T-helper 1 cell treated with Interleukin-12 subunit alpha and Interleukin-12 subunit beta and Interleukin-4 antibody, amounts not matched to agents 30 ng/mL and 1 ng/mL, for 36 hours (primary cell): ENCODE measurements at regions not wholly inside any gene's neighbourhood (a gene's known extent, or its start where the extent isn't known, plus 50 kb on each side); places are given as distances from the start of the nearest gene placed in this dataset.
"Not testable (repeated sequence)": the region's sequence is repeated elsewhere in the genome, so short reads cannot be mapped to it uniquely, and the experiment has no call there.

Experiments
- intact Hi-C: fragments of 100-400 bp; cut with micrococcal nuclease; formaldehyde crosslinking; loops from one replicate; pipeline ENCODE4 v1.15.1; 2024

DNA sequence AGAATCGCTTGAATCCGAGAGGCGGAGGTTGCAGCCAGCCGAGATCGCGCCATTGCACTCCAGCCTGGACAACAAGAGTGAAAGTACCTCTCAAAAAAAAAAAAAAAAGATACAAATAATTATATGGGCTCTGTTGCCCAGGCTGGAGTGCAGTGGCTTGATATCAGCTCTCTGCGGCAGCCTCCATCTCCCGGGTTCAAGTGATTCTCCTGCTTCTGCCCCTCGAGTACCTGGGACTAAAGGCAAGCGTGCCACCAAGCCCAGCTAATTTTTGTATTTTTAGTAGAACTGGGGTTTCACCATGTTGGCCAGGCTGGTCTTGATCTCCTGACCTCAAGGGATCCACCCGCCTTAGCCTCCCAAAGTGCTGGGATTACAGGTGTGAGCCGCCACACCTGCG lies 197.8 kb downstream of the ALG10 start:
- intact Hi-C loops = not testable (repeated sequence)

DNA sequence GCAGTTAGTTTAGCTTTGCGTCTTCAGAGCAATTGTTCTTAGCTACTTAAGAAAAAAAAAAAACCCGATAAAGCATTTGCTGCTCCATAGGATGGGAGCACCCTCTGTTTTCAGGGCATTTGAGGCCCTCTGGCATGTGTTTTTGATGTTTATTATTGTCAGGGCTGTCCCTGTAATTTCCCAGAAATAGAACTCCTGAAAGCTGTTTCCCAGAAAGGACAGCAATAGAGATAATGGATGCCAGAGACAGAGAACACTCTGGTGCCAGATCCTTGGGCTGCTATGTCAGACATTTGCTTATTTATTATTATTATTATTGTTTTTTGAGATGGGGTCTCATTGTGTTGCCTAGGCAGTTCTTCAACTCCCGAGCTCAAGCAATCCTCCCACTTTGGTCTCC lies 201.3 kb downstream of the ALG10 start:
- intact Hi-C loops = no loop called here

DNA sequence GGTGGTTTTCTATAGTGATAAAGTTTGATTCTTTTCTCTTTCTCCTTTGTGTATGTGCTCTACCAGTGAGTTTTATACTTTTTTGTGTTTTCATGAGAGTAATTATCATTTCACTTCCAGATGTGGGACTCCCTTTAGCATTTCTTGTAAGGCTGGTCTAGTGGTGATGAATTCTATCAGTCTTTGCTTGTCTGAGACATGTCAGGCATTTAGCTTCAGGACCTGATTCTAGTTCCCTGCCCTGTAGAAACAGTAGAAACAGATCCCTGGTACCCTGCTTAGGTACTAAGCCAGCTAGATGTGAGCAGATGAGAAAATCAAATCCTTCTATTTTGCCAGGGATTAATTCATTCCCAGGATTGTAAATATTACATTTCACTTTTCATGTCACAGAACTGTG lies 203.7 kb downstream of the ALG10 start:
- intact Hi-C loops = not testable (repeated sequence)

DNA sequence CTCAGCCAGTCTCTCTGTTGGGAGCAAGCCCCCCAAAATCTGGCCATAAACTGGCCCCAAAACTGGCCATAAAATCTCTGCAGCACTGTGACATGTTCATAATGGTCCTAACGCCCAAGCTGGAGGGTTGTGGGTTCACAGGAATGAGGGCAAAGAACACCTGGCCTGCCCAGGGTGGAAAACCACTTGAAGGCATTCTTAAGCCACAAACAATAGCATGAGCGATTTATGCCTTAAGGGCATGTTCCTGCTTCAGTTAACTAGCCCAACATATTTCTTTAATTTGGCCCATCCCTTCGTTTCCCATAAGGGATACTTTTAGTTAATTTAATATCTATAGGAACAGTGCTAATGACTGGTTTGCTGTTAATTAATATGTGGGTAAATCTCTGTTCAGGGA lies 205.8 kb downstream of the ALG10 start:
- intact Hi-C loops = not testable (repeated sequence)

DNA sequence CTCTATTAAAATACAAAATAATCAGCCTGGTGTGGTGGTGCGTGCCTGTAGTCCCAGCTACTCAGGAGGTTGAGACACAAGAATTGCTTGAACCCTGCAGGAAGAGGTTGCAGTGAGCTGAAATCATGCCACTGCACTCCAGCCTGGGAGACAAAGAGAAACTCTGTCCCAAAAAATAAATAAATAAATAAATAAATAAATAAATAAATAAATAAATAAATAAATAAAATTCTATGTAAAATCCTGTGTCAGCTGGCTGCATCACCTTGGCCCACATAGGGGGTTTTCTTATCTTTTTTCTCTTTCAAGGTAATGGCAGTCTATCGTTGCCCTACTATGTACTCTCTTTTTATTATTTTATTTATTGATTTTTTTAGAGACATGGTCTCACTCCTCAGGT lies 206.7 kb downstream of the ALG10 start:
- intact Hi-C loops = not testable (repeated sequence)

DNA sequence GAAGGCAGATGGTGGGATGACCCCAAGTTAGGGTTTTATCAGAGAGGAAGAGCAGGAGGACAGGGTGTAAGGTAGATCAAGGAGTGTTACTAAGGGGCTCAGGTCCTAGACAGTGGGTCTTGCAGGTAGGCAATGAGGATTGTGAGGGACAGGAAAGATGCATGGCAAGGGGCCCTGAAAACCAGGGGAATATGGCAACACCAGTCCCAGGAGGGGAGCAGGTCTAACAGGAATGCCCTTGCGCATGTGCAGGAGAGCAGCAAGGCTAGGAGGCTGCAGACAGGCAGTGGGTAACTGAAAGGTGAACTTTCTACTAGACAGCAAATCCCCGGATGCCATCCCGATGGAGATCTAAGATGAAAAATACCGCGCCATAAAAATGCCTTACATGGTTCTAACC lies 211.3 kb downstream of the ALG10 start:
- intact Hi-C loops = no loop called here

DNA sequence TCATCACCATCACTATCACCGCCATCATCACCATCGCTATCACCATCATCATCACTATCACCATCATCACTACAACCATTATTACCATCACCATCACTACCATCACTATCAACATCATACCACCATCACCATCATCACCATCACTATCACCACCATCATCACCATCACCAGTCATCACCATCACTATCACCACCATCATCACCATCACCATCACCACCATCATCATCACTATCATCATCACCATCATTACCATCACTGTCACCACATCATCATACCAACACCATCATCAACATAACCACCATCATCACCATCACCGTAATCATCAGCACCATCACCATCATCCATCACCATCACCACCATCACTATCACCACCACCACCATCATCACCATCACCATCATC lies 213.8 kb downstream of the ALG10 start:
- intact Hi-C loops = no loop called here

DNA sequence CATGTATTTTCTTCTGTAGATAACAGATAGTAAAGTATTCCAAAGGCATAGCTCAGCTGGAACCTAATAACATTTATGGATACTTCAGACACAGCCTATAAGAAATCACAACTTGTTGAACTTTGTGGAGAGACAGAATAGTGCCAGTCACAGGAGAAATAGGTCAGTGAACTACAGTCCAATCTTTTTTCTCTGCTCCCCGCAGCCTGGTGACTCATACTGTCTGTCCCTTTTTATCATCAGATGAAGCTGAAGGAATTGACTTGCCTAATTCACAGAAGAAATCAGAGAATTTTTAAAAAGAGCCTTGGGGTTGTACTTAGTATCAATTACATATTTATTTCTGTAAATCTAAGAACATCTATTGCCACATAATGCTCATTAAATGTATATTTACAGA lies 222.3 kb downstream of the ALG10 start:
- intact Hi-C loops = no loop called here

DNA sequence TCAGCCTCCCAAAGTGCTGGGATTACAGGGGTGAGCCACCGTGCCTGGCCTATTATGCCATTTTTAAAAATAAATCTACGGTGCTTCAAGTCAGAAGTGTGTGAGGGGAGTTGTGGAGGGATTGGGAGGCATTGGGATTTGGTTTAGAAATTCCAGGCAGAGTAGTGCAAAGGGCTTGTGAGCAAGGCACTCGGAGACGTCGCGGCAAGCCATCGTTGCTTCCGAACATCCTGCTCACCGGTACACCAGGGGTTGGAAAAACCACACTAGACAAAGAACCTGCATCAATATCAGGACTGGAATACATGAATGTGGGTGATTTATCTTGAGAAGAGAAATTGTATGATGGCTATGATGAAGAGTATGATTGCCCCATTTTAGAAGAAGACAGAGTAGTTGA lies 227.0 kb downstream of the ALG10 start:
- intact Hi-C loops = no loop called here

DNA sequence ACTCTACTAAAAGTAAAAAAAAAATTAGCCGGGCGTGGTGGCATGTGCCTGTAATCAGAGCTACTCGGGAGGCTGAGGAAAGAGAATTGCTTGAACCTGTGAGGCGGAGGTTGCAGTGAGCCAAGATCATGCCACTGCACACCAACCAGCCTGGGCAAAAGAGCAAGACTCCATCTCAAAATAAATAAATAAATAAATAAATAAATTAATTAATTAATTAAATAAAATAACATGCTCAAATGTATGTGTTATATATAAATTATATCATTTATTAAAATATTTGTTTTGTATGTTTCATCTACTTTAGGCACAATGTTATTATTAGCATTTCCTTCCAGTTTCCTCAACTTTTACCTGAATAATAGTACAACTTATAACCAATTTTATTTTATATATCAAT lies 229.6 kb downstream of the ALG10 start:
- intact Hi-C loops = not testable (repeated sequence)

DNA sequence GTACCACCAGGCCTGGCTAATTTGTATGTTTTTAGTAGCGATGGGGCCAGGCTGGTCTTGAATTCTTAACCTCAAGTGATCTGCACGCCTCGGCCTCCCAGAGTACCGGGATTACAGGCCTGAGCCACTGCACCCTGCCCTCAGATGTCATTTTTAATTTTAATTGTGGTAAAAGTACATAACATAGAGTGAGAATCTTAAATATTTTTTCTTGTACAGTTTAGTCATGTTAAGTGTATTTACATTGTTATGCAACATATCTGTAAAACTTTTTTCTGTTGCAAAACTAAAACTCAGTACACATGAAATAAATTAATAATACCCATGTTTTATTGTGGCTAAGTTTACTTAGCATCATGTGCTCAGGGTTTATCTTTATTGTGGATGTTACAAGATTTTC lies 231.4 kb downstream of the ALG10 start:
- intact Hi-C loops = no loop called here

DNA sequence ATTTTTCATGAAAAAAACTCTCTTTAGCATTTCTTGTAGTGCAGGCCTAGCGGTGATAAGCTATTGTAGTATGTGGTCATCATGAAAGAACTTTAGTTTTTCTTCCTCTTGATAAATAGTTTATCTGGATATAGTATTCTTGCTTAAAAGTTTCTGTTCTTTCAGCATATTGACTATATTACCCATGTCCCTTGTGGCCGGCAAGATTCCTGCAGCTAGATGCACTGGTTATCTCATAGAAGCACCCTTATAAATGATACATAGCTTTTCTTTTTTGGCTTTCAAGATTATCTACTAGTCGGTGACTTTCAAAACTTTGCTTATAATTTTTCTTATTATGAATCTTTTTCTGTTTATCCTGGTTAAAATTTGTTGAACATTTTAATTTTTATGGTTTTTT lies 234.8 kb downstream of the ALG10 start:
- intact Hi-C loops = no loop called here

DNA sequence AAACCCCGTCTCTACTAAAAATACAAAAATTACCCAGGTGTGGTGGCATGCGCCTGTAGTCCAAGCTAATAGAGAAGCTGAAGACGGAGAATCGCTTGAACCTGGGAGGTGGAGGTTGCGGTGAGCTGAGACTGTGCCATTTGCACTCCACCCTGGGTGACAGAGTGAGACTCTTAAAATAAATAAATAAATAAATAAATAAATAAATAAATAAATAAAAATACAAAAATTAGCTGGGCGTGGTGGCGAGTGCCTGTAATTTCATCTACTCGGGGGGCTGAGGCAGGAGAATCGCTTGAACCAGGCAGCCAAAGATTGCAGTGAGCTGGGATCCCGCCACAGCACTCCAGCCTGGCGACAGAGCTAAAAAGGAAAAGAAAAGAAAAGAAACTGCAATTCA lies 239.8 kb downstream of the ALG10 start:
- intact Hi-C loops = not testable (repeated sequence)

DNA sequence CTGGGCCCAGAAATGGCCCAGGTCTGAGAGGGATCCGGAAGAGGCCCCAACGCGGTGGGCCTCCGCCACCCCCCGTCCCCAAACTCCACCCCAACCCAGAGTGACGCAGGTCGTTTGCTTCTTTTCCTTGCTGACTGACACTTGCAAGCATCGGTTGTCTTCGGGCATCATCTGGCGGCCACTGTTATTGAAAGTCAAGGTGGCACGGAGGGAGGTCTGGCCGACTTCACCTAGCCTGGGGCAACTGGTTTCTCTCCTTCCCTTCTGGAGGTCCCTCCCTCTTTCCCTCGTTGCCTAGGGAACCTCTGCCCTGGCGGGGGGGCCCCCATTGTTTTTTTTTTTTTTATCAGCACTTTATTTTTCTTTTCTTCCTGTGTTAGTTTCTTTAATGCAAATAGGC lies 241.8 kb downstream of the ALG10 start:
- intact Hi-C loops = no loop called here

DNA sequence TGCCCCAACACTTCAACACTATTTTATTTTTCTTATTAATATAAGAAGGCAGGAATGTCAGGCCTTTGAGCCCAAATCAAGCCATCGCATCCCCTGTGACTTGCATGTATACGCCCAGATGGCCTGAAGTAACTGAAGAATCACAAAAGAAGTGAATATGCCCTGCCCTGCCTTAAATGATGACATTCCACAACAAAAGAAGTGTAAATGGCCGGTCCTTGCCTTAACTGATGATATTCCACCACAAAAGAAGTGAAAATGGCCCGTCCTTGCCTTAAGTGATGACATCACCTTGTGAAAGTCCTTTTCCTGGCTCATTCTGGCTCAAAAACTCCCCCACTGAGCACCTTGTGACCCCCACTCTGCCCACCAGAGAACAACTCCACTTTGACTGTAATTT lies 251.4 kb downstream of the ALG10 start:
- intact Hi-C loops = not testable (repeated sequence)

DNA sequence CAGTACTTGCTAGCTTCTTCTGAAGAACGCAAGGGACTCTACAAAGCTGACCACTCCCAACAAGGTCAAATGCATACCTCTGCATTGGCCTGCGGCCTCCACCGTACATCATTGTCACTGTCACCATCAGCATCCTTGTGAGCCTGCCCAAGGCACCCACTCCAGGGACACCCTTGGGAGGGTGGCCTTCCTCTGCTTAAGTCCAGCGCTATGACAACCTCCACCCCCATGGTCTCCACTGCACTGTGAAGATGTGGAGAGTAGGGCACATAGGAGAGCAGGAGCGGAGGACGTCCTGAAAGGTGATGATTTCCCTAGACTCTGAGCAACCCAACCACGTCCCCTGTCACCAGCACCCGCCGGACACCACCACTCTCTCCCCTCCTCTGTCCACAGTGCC lies 252.8 kb downstream of the ALG10 start:
- intact Hi-C loops = no loop called here

DNA sequence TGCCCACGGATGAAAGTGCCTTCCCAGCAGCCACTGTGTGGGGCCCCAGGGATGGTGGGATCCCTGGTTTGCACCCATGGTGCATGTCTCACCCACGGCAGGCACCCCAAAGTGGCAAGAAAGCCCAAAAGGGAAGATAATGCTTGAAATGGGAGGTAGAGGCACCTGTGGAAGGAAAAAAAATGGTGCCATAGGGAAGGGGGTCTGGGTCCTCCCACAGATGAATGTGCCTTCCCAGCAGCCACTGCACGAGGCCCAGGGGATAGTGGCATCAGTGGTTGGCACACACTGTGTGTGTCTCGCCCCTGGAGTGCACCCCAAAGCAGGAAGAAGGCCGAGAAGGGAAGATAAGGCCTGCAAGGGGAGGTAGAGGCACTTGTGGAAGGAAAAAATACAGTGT lies 264.2 kb downstream of the ALG10 start:
- intact Hi-C loops = no loop called here

DNA sequence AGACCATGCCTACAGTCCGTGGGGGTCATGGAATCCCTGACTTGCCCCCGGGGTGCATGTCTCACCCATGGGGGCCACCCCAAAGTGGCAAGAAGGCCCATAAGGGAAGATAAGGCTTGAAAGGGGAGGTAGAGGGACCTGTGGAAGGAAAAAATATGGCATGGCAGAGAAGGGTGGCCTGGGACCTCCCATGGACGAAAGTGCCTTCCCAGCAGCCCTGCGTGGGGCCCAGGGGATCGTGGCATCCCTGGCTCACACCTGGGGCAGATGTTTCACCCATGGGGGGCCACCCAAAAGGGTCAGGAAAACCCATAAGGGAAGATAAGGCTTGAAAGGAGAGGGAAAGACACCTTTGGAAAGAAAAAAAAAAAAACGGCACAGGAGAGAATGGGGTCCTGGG lies 264.6 kb downstream of the ALG10 start:
- intact Hi-C loops = no loop called here

DNA sequence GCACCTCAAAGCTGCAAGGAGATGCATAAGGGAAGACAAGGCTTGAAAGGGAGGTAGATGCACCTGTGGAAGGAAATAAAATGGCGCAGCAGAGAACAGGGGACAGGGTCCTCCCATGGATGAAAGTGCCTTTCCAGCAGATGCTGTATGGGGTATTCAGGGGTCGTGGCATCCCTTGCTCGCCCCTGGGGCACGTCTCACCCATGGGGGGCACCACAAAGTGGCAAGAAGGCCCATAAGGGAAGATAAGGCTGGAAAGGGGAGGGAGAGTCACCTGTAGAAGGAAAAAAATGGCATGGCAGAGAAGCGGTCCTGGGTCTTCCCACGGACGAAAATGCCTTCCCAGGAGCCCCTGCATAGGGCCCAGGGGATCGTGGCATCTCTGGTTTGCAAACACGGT lies 265.1 kb downstream of the ALG10 start:
- intact Hi-C loops = no loop called here

DNA sequence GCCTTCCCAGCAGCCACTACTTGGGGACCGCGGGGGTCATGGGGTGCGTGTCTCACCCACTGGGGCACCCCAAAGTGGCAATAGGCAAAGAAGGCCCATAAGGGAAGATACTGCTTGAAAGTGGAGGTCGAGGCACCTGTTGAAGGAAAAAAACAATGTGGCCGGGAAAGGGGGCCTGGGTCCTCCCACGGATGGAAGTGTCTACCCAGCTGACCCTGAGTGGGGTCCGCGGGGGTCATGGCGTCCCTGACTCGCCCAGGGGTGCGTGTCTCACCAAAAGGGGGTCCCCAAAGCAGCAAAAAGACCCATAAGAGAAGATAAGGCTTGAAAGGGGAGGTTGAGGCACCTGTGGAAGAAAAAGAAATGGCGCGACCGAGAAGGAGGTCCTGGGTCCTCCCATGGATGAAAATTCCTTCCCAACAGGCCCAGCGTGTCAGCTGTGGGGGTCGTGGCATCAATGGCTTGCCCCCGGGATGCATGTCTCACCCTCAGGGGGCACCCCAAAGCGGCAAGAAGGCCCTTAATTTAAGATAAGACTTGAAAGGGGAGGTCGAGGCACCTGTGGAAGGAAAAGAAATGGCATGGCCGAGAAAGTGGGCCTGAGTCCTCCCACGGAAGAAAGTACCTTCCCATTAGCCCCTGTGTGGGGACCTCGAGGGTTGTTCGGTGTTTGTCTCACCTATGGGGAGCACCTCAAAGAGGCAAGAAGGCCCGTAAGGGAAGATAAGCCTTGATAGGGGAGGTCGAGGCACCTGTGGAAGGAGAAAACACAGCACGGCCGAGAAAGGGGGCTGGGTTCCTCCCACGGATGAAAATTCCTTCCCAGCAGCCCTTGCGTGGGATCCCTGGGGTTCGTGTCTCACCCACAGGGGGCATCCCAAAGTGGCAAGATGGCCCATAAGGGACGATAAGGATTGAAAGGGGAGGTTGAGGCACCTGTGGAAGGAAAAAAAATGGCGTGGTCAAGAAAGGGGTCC lies 266.0 kb downstream of the ALG10 start:
- intact Hi-C loops = no loop called here

DNA sequence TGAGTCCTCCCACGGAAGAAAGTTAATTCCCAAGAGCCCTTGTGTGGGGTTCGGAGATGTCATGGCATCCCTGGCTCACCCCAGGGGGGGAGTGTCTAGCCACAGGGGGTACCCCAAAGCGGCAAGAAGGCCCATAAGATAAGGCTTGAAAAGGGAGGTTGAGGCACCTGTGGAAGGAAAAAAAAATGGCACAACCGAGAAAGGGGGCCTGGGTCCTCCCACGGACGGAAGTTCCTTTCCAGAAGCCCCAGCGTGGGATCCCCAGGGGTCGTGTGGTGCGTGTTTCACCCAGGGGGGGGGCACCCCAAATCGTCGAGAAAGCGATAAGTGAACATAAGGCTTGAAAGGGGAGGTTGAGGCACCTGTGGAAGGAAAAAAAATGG lies 266.7 kb downstream of the ALG10 start:
- intact Hi-C loops = no loop called here

DNA sequence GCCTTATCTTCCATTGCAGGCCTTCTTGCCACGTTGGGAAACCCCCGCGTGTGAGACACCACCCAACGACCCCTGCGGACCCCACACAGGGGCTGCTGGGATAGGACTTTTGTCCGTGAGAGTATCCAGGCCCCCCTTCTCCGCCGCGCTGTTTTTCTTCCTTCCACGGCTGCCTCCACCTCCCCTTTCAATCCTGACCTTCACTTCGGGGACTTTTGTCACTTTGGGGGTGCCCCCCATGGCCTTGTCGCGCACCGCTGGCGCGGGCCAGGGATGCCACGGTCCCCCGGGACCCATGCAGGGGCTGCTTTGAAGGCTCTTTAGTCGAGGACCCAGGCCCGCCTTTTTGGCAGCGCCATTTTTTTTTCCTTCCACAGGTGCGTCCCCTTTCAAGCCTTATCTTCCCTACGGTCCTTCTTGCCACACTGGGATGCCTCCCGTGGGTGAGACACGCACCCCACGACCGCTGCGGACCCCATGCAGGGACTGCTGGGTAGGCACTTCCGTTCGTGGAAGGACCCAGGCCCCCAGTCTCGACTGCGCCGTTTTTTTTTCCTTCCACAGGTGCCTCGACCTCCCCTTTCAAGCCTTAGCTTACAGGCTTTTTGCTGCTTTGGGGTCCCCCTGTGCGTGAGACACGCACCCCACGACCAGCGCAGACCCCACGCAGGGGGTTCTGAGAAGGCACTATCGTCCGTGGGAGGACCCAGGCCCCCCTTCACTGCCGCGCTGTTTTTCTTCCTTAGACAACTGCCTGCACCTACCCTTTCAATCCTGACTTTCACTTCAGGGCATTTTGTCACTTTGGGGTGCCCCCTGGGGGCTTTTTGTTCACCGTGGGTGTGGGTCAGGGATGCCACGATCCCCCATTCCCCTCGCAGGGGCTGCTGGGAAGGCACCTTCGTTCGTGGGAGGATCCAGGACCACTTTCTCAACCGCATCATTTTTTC lies 267.4 kb downstream of the ALG10 start:
- intact Hi-C loops = no loop called here
